A549 (cell line): ENCODE measurements at regions not wholly inside any gene's neighbourhood (a gene's known extent, or its start where the extent isn't known, plus 50 kb on each side); places are given as distances from the start of the nearest gene placed in this dataset.

Experiments
- CTCF ChIP-seq: fragments of >200 bp; sonication (Bioruptor Twin); formaldehyde crosslinking; IDR thresholded peaks from 3 replicates; pipeline ENCODE4 v1.5.1; 2016
- HDAC2 ChIP-seq: fragments of 200-600 bp; sonication (generic); IDR thresholded peaks from 2 replicates; pipeline ENCODE4 v1.6.1; 2016
- MAFK ChIP-seq: fragments of 450-650 bp; IDR thresholded peaks from 2 replicates; pipeline ENCODE4 v1.6.1; 2014; ENCODE audit not compliant: partially characterized antibody
- SMC3 ChIP-seq: fragments of >200 bp; sonication (Bioruptor Twin); formaldehyde crosslinking; IDR thresholded peaks from 3 replicates; pipeline ENCODE4 v1.6.1; 2018; ENCODE audit warnings: inconsistent platforms

DNA sequence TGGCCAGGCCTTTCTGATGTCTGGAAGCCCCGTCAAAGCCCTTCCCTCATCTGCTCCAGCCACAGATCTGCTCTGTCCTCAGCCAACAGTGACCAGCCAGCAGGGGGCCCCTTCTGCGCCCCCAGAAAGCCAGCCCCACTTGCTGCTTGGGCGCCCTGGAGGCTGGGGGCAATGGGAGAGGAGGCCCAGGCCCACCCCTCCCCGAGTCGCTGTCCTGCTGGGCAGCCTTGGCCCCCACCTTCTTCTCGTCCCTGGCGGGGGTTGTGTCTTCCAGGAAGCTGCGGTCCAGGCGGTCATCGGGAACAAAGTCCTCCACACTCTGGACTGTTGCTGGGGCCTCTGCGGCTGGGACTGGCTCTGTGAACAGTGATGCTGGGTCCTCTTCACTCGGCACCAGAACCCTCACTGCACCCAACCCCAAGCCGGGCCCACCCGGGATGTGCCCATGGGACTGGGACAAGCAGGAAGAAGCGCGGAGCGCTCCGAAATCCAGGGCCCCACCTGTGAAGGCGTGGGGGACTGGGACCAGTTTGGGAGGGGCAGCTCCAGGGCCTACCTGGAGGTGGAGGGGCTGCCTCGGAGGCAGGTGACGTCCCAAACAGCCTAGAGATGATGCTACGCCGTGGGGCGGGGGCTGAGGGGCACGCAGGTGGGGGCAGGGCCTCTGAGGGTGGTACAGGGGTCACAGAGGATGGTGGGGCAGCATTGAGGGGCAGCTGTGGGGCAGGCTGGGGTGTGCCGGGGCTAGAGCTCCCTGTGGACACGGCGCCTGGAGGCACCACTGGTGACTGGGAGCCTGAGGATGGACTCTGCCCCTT, 257.6 kb downstream of the ANKRD30B start:
- TF ChIP-seq CTCF (no peak), HDAC2 (no peak), SMC3 (no peak), MAFK (no peak)
